Neural cell (in vitro differentiated cells): ENCODE measurements at regions not wholly inside any gene's neighbourhood (a gene's known extent, or its start where the extent isn't known, plus 50 kb on each side); places are given as distances from the start of the nearest gene placed in this dataset.
"Not testable (repeated sequence)": the region's sequence is repeated elsewhere in the genome, so short reads cannot be mapped to it uniquely, and the experiment has no call there.

Experiments used
- EZH2 ChIP-seq: fragments of 200-600, 300-800 bp; shearing (Covaris generic), sonication (generic); IDR thresholded peaks from 2 replicates; pipeline ENCODE4 v1.6.1; 2014; ENCODE audit warnings: antibody characterized with exemption, low read length, borderline replicate concordance, mild to moderate bottlenecking; ENCODE audit not compliant: insufficient read depth, poor library complexity, severe bottlenecking
- POLR2AphosphoS5 ChIP-seq: IDR thresholded peaks from 2 replicates; pipeline ENCODE4 v1.6.1; 2012
- TF ChIP-seq, protein P1 (sequence below): fragments of 450-650 bp; IDR thresholded peaks from 2 replicates; pipeline ENCODE4 v1.5.1; 2014; ENCODE audit warnings: antibody characterized with exemption, mild to moderate bottlenecking, moderate library complexity; ENCODE audit not compliant: poor library complexity, severe bottlenecking

DNA sequence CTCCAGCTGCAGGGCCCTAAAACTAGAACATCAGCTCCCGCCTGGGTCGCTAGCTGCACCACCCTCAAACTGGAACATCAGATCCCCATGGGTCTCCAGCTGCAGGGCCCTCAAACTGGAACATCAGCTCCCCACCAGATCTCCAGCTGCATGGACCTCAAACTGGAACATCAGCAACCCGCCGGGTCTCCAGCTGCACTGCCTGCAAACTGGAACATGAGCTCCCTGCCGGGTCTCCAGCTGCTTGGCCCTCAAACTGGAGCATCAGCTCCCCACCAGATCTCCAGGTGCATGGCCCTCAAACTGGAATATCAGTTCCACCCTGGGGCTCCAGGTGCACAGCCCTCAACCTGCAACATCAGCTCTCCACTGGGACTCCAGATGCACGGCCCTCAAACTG is 82.7 kb downstream of the TFRC start:
- not testable (repeated sequence) for TF ChIP-seq EZH2, POLR2AphosphoS5
- TF ChIP-seq, protein P1, sequence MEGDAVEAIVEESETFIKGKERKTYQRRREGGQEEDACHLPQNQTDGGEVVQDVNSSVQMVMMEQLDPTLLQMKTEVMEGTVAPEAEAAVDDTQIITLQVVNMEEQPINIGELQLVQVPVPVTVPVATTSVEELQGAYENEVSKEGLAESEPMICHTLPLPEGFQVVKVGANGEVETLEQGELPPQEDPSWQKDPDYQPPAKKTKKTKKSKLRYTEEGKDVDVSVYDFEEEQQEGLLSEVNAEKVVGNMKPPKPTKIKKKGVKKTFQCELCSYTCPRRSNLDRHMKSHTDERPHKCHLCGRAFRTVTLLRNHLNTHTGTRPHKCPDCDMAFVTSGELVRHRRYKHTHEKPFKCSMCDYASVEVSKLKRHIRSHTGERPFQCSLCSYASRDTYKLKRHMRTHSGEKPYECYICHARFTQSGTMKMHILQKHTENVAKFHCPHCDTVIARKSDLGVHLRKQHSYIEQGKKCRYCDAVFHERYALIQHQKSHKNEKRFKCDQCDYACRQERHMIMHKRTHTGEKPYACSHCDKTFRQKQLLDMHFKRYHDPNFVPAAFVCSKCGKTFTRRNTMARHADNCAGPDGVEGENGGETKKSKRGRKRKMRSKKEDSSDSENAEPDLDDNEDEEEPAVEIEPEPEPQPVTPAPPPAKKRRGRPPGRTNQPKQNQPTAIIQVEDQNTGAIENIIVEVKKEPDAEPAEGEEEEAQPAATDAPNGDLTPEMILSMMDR, result not testable (repeated sequence)
